IMR-90 (cell line): ENCODE measurements at regions not wholly inside any gene's neighbourhood (a gene's known extent, or its start where the extent isn't known, plus 50 kb on each side); places are given as distances from the start of the nearest gene placed in this dataset.

Experiments used
- ATAC-seq: fragments of 200-7000 bp; cut with Tn5 transposase; 2 replicates; pipeline ENCODE4 v1.9.1; 2020; ENCODE audit warnings: low read depth, mild to moderate bottlenecking, moderate library complexity
- BruUV-seq: library from RNA; stranded (reverse); fragments of 400-500 nt; replicated peaks from 2 replicates; lab custom pipeline; 2021; lab: Mats Ljungman, UMichigan
- CTCF ChIA-PET: fragments of 300-600 bp; formaldehyde crosslinking; extraction: SDS; loops from one replicate; lab custom pipeline; 2021; ENCODE audit warnings: antibody characterized with exemption; lab: Yijun Ruan, JAX
- POLR2A ChIA-PET: fragments of 300-600 bp; sonication (Branson Sonifier 250); formaldehyde crosslinking; loops from one replicate; lab custom pipeline; 2022; ENCODE audit warnings: antibody characterized with exemption; ENCODE audit not compliant: unreplicated experiment; lab: Charles Lee
- DNase-seq: peaks from one replicate; pipeline ENCODE4 v3.0.0; 2013
- H2AFZ ChIP-seq: replicated peaks from 2 replicates; pipeline ENCODE3; 2013; ENCODE audit warnings: low read length, mild to moderate bottlenecking; ENCODE audit not compliant: poor library complexity
- H2AK5ac ChIP-seq: 2 replicates; pipeline ENCODE4 v1.6.1; 2013; ENCODE audit warnings: low read depth, low read length, inconsistent platforms
- H2AK9ac ChIP-seq: replicated peaks from 2 replicates; pipeline ENCODE3; 2013; ENCODE audit warnings: mild to moderate bottlenecking, low read depth, low read length, moderate library complexity; ENCODE audit not compliant: poor library complexity
- H2BK120ac ChIP-seq: 2 replicates; pipeline ENCODE4 v1.6.1; 2013; ENCODE audit warnings: low read depth, low read length, inconsistent platforms
- H2BK15ac ChIP-seq: 3 replicates; pipeline ENCODE4 v1.6.1; 2013; ENCODE audit warnings: low read depth, low read length, inconsistent platforms
- H2BK20ac ChIP-seq: 2 replicates; pipeline ENCODE4 v1.6.1; 2013; ENCODE audit warnings: low read depth, mild to moderate bottlenecking, inconsistent platforms, low read length, moderate library complexity
- H2BK5ac ChIP-seq: 2 replicates; pipeline ENCODE4 v1.6.1; 2013; ENCODE audit warnings: mild to moderate bottlenecking, low read depth, low read length, inconsistent platforms; ENCODE audit not compliant: poor library complexity, severe bottlenecking
- H3K14ac ChIP-seq: replicated peaks from 2 replicates; pipeline ENCODE4 v1.6.1; 2013; ENCODE audit warnings: low read depth, low read length, inconsistent platforms
- H3K18ac ChIP-seq: 2 replicates; pipeline ENCODE4 v1.6.1; 2013; ENCODE audit warnings: low read depth, low read length, control low read depth
- H3K23ac ChIP-seq: 2 replicates; pipeline ENCODE4 v1.6.1; 2013; ENCODE audit warnings: low read depth, low read length, inconsistent platforms
- H3K27ac ChIP-seq: 2 replicates; pipeline ENCODE4 v1.5.1; 2013; ENCODE audit warnings: mild to moderate bottlenecking, control low read depth, low read length; ENCODE audit not compliant: insufficient read depth
- H3K27me3 ChIP-seq: 2 replicates; pipeline ENCODE4 v1.6.1; 2013; ENCODE audit warnings: low read length; ENCODE audit not compliant: control insufficient read depth, insufficient read depth
- H3K36me3 ChIP-seq: 2 replicates; pipeline ENCODE4 v1.6.1; 2013; ENCODE audit warnings: low read length, mixed read lengths; ENCODE audit not compliant: control insufficient read depth, insufficient read depth
- H3K4ac ChIP-seq: 2 replicates; pipeline ENCODE4 v1.6.1; 2013; ENCODE audit warnings: low read depth, low read length, inconsistent platforms
- H3K4me1 ChIP-seq: 2 replicates; pipeline ENCODE4 v1.6.1; 2013; ENCODE audit warnings: low read length, mixed read lengths; ENCODE audit not compliant: control insufficient read depth, insufficient read depth
- H3K4me2 ChIP-seq: 2 replicates; pipeline ENCODE4 v1.6.1; 2013; ENCODE audit warnings: low read depth, mild to moderate bottlenecking, control low read depth, low read length, moderate library complexity
- H3K4me3 ChIP-seq: 2 replicates; pipeline ENCODE4 v1.5.1; 2013; ENCODE audit warnings: low read depth, mild to moderate bottlenecking, control low read depth, low read length, moderate library complexity; ENCODE audit not compliant: insufficient read depth
- H3K56ac ChIP-seq: 2 replicates; pipeline ENCODE4 v1.6.1; 2013; ENCODE audit warnings: low read length, inconsistent platforms; ENCODE audit not compliant: insufficient read depth; ENCODE audit errors: extremely low read depth
- H3K79me1 ChIP-seq, 2 experiments: 2 replicates each; pipeline ENCODE4 v1.6.1; 2013; ENCODE audit warnings: low read length in 2 of 2, inconsistent platforms in 1 of 2, low read depth in 1 of 2
- H3K9ac ChIP-seq: 2 replicates; pipeline ENCODE4 v1.6.1; 2013; ENCODE audit warnings: low read depth, low read length, control low read depth
- H3K9me1 ChIP-seq: 2 replicates; pipeline ENCODE4 v1.6.1; 2013; ENCODE audit warnings: low read length, inconsistent platforms; ENCODE audit not compliant: insufficient read depth
- H3K9me3 ChIP-seq: 2 replicates; pipeline ENCODE4 v1.6.1; 2013; ENCODE audit warnings: low read length; ENCODE audit not compliant: control insufficient read depth, insufficient read depth
- H4K20me1 ChIP-seq: 2 replicates; pipeline ENCODE4 v1.6.1; 2013; ENCODE audit warnings: low read length, inconsistent platforms; ENCODE audit not compliant: insufficient read depth
- H4K5ac ChIP-seq: 2 replicates; pipeline ENCODE4 v1.6.1; 2013; ENCODE audit warnings: mild to moderate bottlenecking, low read depth, low read length, control low read depth
- H4K8ac ChIP-seq, 2 experiments: 2 replicates each; pipeline ENCODE4 v1.6.1; 2013; ENCODE audit warnings: low read depth in 2 of 2, low read length in 2 of 2, control low read depth in 1 of 2, inconsistent platforms in 1 of 2
- H4K91ac ChIP-seq: 2 replicates; pipeline ENCODE4 v1.6.1; 2013; ENCODE audit warnings: low read depth, low read length, inconsistent platforms; ENCODE audit not compliant: insufficient read depth
- BHLHE40 ChIP-seq: fragments of 150-350 bp; IDR thresholded peaks from 2 replicates; pipeline ENCODE4 v1.6.1; 2016; ENCODE audit warnings: mild to moderate bottlenecking, low read depth, low read length
- CEBPB ChIP-seq: IDR thresholded peaks from 2 replicates; pipeline ENCODE4 v1.6.1; 2012; ENCODE audit warnings: low read depth, low read length, improper control_type of control experiment
- CHD1 ChIP-seq: IDR thresholded peaks from 2 replicates; pipeline ENCODE4 v1.6.1; 2012; ENCODE audit warnings: low read depth, low read length, improper control_type of control experiment
- CTCF ChIP-seq: conservative IDR thresholded peaks from 2 replicates; pipeline ENCODE4 v1.5.1; 2012; ENCODE audit warnings: mild to moderate bottlenecking, low read depth, low read length, improper control_type of control experiment
- ELK1 ChIP-seq: fragments of 150-350 bp; IDR thresholded peaks from 2 replicates; pipeline ENCODE4 v1.6.1; 2016; ENCODE audit warnings: low read depth, mild to moderate bottlenecking, low read length, moderate library complexity, borderline replicate concordance
- FOS ChIP-seq: fragments of 150-350 bp; IDR thresholded peaks from 2 replicates; pipeline ENCODE4 v1.6.1; 2016; ENCODE audit warnings: low read depth, low read length
- MAFK ChIP-seq: IDR thresholded peaks from 2 replicates; pipeline ENCODE4 v1.6.1; 2012; ENCODE audit warnings: low read depth, low read length, improper control_type of control experiment
- MAZ ChIP-seq: IDR thresholded peaks from 2 replicates; pipeline ENCODE4 v1.6.1; 2012; ENCODE audit warnings: low read depth, mild to moderate bottlenecking, low read length, improper control_type of control experiment, moderate library complexity, borderline replicate concordance
- MXI1 ChIP-seq: IDR thresholded peaks from 2 replicates; pipeline ENCODE4 v1.6.1; 2012; ENCODE audit warnings: low read depth, mild to moderate bottlenecking, low read length, moderate library complexity, borderline replicate concordance
- NFE2L2 ChIP-seq: fragments of 150-350 bp; IDR thresholded peaks from 2 replicates; pipeline ENCODE4 v1.6.1; 2016; ENCODE audit warnings: low read depth, mild to moderate bottlenecking, low read length
- POLR2A ChIP-seq: IDR thresholded peaks from 2 replicates; pipeline ENCODE4 v1.6.1; 2012; ENCODE audit warnings: mild to moderate bottlenecking, low read depth, low read length
- RAD21 ChIP-seq: IDR thresholded peaks from 2 replicates; pipeline ENCODE4 v1.6.1; 2012; ENCODE audit warnings: low read length, improper control_type of control experiment
- RFX5 ChIP-seq: IDR thresholded peaks from 2 replicates; pipeline ENCODE4 v1.8.0; 2012; ENCODE audit warnings: low read depth, mild to moderate bottlenecking, low read length, moderate library complexity
- SMC3 ChIP-seq: fragments of 150-350 bp; IDR thresholded peaks from 2 replicates; pipeline ENCODE4 v1.6.1; 2016; ENCODE audit warnings: low read depth, mild to moderate bottlenecking, antibody characterized with exemption, low read length, moderate library complexity
- USF2 ChIP-seq: fragments of 150-350 bp; IDR thresholded peaks from 2 replicates; pipeline ENCODE4 v1.6.1; 2017; ENCODE audit warnings: mild to moderate bottlenecking, antibody characterized with exemption, low read length, low read depth
- WGBS, 2 experiments: methylation state at CpG; one replicate each; pipeline versions ENCODE4 v1.1.5 to v1.1.7; 2013; ENCODE audit warnings: missing lambda C conversion rate in 2 of 2; ENCODE audit not compliant: insufficient read length in 1 of 2; ENCODE audit errors: extremely low coverage in 2 of 2; 5-methylcytosine and 5-hydroxymethylcytosine counted together
- dilution Hi-C: fragments of 300-500 bp; cut with HindIII; formaldehyde crosslinking; loops from one replicate; pipeline ENCODE4 v1.14.3; 2018; ENCODE audit warnings: low sequenced_read_pairs; ENCODE audit not compliant: unreplicated experiment
- in situ Hi-C: fragments of 300-500 bp; cut with MboI; formaldehyde crosslinking; loops from 3 replicates; pipeline ENCODE4 v1.14.3; 2019; ENCODE audit warnings: low sequenced_read_pairs, inconsistent platforms, mixed read lengths
- intact Hi-C: fragments of 100-400 bp; cut with micrococcal nuclease; formaldehyde crosslinking; loops from 2 replicates; pipeline ENCODE4 v1.10.0; 2022

- no peak overlapping the region for H4K8ac ChIP-seq
- no peak overlapping the region for H3K14ac ChIP-seq
- no TSS peak for BruUV-seq
- H2AFZ ChIP-seq: no peak overlapping the region
- no peak overlapping the region for H2AK9ac ChIP-seq
- no peaks in the 10 kb centered on the region for H3K79me1 ChIP-seq
- no peak overlapping the region for H3K23ac ChIP-seq
- DNase-seq: no peak
- no peak overlapping the region for H3K27ac ChIP-seq
- no peak overlapping the region for H2AK5ac ChIP-seq
- no peak for ATAC-seq
- intact Hi-C loops: no loop called here
- no peak overlapping the region for H2BK120ac ChIP-seq
- peaks cover 2% of the 10 kb centered on the region; the same call in 1 of the 2 replicates for H3K27me3 ChIP-seq
- no peaks in the 10 kb centered on the region for H4K20me1 ChIP-seq
- H3K36me3 ChIP-seq: no peaks in the 10 kb centered on the region
- ChIA-PET CTCF (no interaction called here), POLR2A (no interaction called here)
- no peak overlapping the region for H3K9ac ChIP-seq
- no CpG with 5 or more reads among the region's 6 CpGs for WGBS, 2 experiments
- no peak overlapping the region for H3K18ac ChIP-seq
- no peak overlapping the region for H3K4me2 ChIP-seq
- no peak overlapping the region for H3K4ac ChIP-seq
- H3K56ac ChIP-seq: no peak overlapping the region
- no peaks in the 10 kb centered on the region for H3K4me1 ChIP-seq
- no peaks in the 10 kb centered on the region for H3K9me1 ChIP-seq
- H4K5ac ChIP-seq: no peak overlapping the region
- in situ Hi-C loops: no loop called here
- no peak overlapping the region for H4K91ac ChIP-seq
- no peak overlapping the region for H2BK15ac ChIP-seq
- dilution Hi-C loops: no loop called here
- no peak overlapping the region for H2BK5ac ChIP-seq
- no peaks in the 10 kb centered on the region for H3K9me3 ChIP-seq
- no peak overlapping the region for H3K4me3 ChIP-seq
- no peak overlapping the region for H2BK20ac ChIP-seq
- no peak for TF ChIP-seq RFX5
- no peak for TF ChIP-seq MAFK
- no peak for TF ChIP-seq MAZ
- no peak for TF ChIP-seq NFE2L2
- no peak for TF ChIP-seq CEBPB
- TF ChIP-seq SMC3: no peak
- no peak for TF ChIP-seq BHLHE40
- TF ChIP-seq CTCF: no peak
- TF ChIP-seq CHD1: no peak
- TF ChIP-seq USF2: no peak
- no peak for TF ChIP-seq ELK1
- TF ChIP-seq MXI1: no peak
- no peak for TF ChIP-seq RAD21
- no peak for TF ChIP-seq FOS
- TF ChIP-seq POLR2A: no peak
Observed at GRCh38 chrX:42943051-42943974, 165.3 kb upstream of the PPP1R2C start.
